ENCODE measurements at regions not wholly inside any gene's neighbourhood (a gene's known extent, or its start where the extent isn't known, plus 50 kb on each side); places are given as distances from the start of the nearest gene placed in this dataset.
"Not testable (repeated sequence)": the region's sequence is repeated elsewhere in the genome, so short reads cannot be mapped to it uniquely, and the experiment has no call there.

DNA sequence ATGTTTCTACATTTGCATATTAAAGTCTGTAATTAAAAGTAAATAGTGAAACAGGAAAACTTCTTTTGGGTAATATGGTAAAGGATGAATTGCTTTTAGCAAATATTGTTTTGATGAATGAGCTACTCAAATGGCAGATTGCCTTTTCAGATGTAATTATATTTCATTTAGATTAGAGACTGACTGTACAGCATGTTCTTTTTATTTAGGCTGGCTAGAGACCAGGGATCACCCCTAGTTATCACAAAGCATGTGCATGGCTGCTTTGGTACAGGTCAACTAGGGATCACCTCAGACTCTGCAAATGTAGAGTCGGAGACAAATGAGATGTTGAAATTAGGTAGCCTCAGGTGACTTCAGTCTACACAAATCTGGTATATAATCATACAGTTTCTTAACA is 214.9 kb upstream of the SEMA6A start:
- Mint-ChIP-seq H3K4me3 (no peak overlapping the region), H3K27ac (no peak overlapping the region), H3K9me3 (no peaks in the 10 kb centered on the region), H3K4me1 (ENCODE audit: low read depth) (no peaks in the 10 kb centered on the region), H3K36me3 (ENCODE audit: low read depth) (no peaks in the 10 kb centered on the region), H3K27me3 (ENCODE audit: low read depth) (no peaks in the 10 kb centered on the region)

DNA sequence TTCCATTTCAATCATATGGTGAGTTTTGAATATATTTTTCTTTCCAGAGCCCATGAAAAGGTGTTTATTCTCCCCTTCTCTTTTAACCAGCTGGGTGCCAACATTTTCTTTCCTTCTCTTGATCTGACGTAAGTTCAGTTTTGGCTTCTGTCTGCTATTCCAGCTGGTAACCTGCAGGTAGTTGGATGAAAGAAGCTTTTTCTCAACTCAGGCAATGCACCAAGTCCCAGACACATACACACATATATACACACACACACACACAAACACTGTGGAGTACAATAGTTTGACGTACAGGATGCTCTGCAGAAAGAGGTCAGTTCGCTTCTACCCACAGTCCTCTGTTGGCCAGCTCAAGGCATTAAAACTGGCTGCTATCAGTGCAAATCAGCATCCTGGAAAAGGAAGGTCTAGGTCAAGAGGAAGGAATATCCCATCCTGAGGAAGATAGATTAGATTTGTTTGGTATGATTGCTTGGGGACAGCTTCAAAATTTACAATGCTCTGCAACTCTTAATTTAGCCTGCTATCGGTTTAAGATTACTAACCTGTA is 214.3 kb upstream of the SEMA6A start:
- no peak overlapping the region for H3K4me3 Mint-ChIP-seq
- no peak overlapping the region for H3K27ac Mint-ChIP-seq
- no peaks in the 10 kb centered on the region for H3K4me1 Mint-ChIP-seq (ENCODE audit: low read depth)
- no peaks in the 10 kb centered on the region for H3K9me3 Mint-ChIP-seq
- no peaks in the 10 kb centered on the region for H3K27me3 Mint-ChIP-seq (ENCODE audit: low read depth)
- no peaks in the 10 kb centered on the region for H3K36me3 Mint-ChIP-seq (ENCODE audit: low read depth)

DNA sequence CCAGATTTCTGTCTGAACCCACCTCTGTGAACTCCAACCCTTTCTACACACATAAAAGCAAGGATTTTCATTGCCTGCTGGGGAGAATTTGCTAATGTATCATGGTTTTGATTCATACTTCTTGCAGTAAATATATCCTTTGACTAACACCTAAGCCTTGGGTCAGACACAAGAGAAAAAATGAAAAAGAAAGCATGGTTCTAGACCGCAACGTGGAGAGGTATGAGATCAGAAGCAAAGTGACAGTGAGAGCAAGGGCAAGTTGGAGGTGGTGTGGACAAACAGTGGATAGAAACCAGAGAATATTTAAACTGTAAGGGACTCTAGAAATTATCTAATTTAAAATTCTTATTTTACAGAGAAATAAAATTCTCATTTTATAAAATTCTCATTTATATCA is 212.9 kb upstream of the SEMA6A start:
- Mint-ChIP-seq H3K36me3 (ENCODE audit: low read depth) (no peaks in the 10 kb centered on the region), H3K4me1 (ENCODE audit: low read depth) (no peaks in the 10 kb centered on the region), H3K9me3 (peaks cover 6% of the 10 kb centered on the region), H3K4me3 (no peak overlapping the region), H3K27me3 (ENCODE audit: low read depth) (no peaks in the 10 kb centered on the region), H3K27ac (no peak overlapping the region)

DNA sequence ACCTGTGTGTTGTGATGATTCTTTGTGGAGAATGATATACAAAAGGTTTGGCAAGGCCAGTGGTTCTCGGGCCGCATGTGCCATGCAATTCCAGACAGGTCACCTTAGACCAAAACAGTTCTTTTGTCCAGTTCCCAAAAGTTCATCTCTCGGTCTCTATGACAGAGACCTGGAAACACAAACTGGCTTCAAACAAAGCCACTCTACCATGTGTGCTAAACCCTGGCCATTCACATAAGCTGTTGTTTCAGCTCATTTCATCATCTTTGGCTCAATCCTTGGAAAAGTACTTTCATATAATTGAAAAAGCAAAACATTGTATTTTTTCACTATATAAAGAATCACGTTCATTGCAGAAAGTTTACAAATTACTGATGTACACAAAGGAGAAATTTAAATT is 210.5 kb upstream of the SEMA6A start:
- Mint-ChIP-seq H3K27me3 (ENCODE audit: low read depth) (no peaks in the 10 kb centered on the region), H3K4me3 (no peak overlapping the region), H3K9me3 (peaks cover 6% of the 10 kb centered on the region), H3K27ac (no peak overlapping the region), H3K4me1 (ENCODE audit: low read depth) (no peaks in the 10 kb centered on the region), H3K36me3 (ENCODE audit: low read depth) (no peaks in the 10 kb centered on the region)

DNA sequence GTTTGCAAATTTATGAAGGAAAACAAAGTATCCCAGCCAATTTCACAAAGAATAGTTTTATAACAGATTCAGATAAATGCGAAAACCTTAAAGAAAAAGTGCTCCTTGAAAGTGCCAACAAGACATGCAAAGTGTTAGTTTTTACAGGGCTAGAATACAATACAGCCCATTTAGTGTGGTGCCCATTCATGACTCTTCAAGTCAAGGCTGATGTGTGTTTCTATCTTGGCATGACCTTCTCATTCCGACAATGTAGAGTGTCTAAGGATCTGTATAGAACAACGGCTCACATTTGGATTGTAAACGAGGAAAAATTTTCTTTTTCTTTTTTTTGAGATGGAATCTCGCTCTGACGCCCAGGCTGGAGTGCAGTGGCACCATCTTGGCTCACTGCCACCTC is 205.2 kb upstream of the SEMA6A start:
- no peak overlapping the region for H3K4me3 Mint-ChIP-seq
- no peaks in the 10 kb centered on the region for H3K4me1 Mint-ChIP-seq (ENCODE audit: low read depth)
- H3K27ac Mint-ChIP-seq, result no peak overlapping the region
- no peaks in the 10 kb centered on the region for H3K36me3 Mint-ChIP-seq (ENCODE audit: low read depth)
- no peaks in the 10 kb centered on the region for H3K27me3 Mint-ChIP-seq (ENCODE audit: low read depth)
- peaks cover 6% of the 10 kb centered on the region for H3K9me3 Mint-ChIP-seq

DNA sequence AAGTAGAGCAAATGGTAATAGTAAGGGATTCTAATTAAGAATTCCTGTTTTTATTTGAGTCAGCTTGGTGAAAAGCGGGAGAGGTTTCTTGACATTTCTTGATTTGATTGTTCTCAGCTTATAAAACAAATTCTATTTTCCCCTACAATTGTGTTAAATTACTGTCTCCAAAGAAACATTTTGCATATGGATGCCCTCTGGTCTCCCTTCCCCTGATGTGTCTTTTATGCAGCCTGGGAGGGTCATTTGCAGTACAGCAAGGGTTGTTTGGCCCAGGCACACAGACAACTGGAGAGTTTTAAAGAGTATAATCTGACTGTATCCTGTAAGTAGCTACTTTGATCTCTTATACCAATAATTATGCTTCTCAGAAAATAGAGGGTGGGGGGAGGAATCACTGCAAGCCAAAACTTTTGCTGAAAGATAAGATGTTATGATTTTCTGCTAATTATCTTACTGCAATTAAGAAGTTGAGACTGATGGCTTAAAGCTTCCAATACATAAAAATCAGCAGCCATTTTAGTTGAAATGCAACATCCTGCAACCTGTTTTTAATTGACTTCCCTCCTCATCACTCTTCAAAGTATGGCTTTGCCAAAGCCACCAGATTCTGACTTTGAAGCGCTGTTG is 204.1 kb upstream of the SEMA6A start:
- peaks cover 5% of the 10 kb centered on the region for H3K9me3 Mint-ChIP-seq
- no peak overlapping the region for H3K27ac Mint-ChIP-seq
- no peaks in the 10 kb centered on the region for H3K27me3 Mint-ChIP-seq (ENCODE audit: low read depth)
- H3K4me3 Mint-ChIP-seq, result no peak overlapping the region
- no peaks in the 10 kb centered on the region for H3K36me3 Mint-ChIP-seq (ENCODE audit: low read depth)
- no peaks in the 10 kb centered on the region for H3K4me1 Mint-ChIP-seq (ENCODE audit: low read depth)

DNA sequence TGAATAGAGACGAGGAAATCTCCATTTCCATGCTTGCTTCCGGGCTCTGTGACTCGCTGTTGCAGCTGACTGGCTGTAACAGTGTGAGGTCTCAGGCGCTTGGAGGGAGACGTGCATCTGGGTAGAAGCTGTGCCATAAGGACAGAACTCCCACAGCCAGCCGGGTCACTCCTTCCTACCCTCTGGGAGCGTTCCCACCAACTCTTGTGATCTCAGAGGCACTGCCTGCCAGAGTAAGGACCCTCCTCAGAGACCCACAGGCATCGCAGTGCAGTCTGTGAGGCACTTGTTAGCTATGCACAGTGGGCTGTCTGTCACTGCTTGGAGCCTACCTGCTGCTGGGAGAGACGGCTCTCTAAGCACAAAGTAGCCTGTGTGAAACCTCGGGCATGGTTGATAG is 203.4 kb upstream of the SEMA6A start:
- no peaks in the 10 kb centered on the region for H3K36me3 Mint-ChIP-seq (ENCODE audit: low read depth)
- H3K27ac Mint-ChIP-seq, result no peak overlapping the region
- no peaks in the 10 kb centered on the region for H3K4me1 Mint-ChIP-seq (ENCODE audit: low read depth)
- H3K4me3 Mint-ChIP-seq, result no peak overlapping the region
- no peaks in the 10 kb centered on the region for H3K27me3 Mint-ChIP-seq (ENCODE audit: low read depth)
- no peaks in the 10 kb centered on the region for H3K9me3 Mint-ChIP-seq

DNA sequence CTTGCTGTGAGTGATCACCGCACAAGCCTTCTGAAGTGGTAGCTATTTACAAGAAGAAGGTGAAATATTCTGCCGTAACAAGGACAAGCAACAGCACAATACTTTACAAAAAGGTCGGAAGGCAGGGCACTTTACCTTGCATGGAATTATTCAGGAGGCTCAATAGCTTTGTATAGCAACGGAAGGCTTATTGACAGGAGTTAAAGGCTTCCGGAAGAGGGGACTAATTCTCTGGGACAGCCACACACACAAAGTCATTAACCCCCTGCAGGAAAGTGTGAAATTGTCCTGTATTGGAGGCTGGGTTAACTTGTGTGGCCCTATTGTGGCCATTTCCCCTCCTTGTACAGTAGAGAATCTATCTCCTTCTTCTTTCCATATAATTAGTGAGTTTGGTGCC is 199.3 kb upstream of the SEMA6A start:
- Mint-ChIP-seq H3K9me3 (no peaks in the 10 kb centered on the region), H3K4me3 (no peak overlapping the region), H3K27me3 (ENCODE audit: low read depth) (no peaks in the 10 kb centered on the region), H3K4me1 (ENCODE audit: low read depth) (no peaks in the 10 kb centered on the region), H3K27ac (no peak overlapping the region), H3K36me3 (ENCODE audit: low read depth) (no peaks in the 10 kb centered on the region)

DNA sequence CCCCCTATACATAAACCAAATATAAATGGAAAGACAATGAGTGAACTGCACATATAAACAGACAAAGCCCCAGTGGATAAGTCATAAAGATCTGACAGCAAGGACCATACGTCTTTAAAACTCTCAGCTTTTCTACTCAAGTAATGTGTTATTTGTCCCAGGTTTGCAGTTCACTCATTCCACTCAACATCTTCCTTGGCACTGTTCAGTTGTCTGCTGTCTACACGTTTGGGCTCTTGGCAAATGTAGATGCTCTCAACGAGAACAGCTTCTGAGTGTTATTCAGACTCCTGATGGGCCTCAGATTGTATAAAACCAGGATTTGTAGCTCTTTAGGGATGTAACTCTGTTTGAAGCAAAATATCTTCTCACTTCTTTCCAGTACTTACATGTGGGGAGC is 198.2 kb upstream of the SEMA6A start:
- no peaks in the 10 kb centered on the region for H3K4me1 Mint-ChIP-seq (ENCODE audit: low read depth)
- H3K9me3 Mint-ChIP-seq, result no peaks in the 10 kb centered on the region
- no peaks in the 10 kb centered on the region for H3K36me3 Mint-ChIP-seq (ENCODE audit: low read depth)
- H3K4me3 Mint-ChIP-seq, result no peak overlapping the region
- no peaks in the 10 kb centered on the region for H3K27me3 Mint-ChIP-seq (ENCODE audit: low read depth)
- no peak overlapping the region for H3K27ac Mint-ChIP-seq

DNA sequence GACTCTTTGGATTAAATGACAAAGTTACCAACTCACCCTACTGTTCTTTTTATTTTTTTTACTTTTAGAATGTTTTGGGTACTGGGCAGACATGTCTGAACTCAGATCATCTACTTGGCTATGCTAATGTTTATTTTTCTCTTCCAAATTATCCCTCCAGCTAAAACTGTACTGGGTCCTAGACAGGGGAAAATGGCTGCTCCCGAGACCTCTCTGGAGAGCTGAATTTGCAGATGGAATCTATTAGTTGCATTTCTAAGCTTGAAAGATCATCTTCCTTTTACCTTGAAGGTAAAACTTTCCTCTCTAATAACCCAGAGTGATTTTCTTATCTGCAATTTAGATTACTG is 197.5 kb upstream of the SEMA6A start:
- Mint-ChIP-seq H3K36me3 (ENCODE audit: low read depth) (no peaks in the 10 kb centered on the region), H3K9me3 (no peaks in the 10 kb centered on the region), H3K4me3 (no peak overlapping the region)

DNA sequence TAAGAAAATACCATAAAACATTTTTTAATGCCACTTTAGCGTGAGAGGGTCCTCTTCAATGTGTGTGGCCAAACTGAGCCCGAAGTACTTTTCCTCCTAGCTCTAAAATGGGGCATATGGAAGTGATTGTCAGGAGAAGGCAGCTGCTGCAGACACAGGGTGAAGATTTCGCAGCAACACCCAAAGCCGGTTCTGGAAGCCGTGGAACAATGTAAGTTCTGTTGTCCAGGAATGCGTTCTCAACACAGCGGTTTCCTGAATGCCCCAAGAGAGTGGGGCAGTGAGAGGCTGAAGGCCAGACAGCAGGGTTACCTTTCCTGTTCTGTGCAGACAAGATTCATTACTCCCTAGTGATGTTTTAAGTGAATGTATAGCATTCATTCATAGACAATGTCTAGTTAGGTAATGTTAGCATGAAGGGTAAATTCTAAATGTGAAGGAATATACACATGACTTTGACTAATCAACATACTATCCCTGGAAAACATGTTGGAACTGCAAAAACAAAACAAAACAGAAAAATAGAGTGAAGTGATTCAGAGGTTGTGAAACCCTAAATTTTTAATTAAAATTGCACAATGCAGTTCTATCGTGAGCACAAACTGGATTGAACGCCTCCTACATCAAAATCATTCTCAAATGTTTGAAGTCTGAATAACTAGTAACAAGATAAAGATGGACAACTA is 197.0 kb upstream of the SEMA6A start:
- H3K4me1 Mint-ChIP-seq (ENCODE audit: low read depth), result no peaks in the 10 kb centered on the region
- H3K27ac Mint-ChIP-seq, result no peak overlapping the region
- H3K4me3 Mint-ChIP-seq, result no peak overlapping the region
- no peaks in the 10 kb centered on the region for H3K27me3 Mint-ChIP-seq (ENCODE audit: low read depth)
- no peaks in the 10 kb centered on the region for H3K36me3 Mint-ChIP-seq (ENCODE audit: low read depth)
- no peaks in the 10 kb centered on the region for H3K9me3 Mint-ChIP-seq

More for the DNA sequence above, 197.5 kb upstream of the SEMA6A start:
- H3K4me1 Mint-ChIP-seq (ENCODE audit: low read depth), result no peaks in the 10 kb centered on the region
- no peak overlapping the region for H3K27ac Mint-ChIP-seq
- no peaks in the 10 kb centered on the region for H3K27me3 Mint-ChIP-seq (ENCODE audit: low read depth)

DNA sequence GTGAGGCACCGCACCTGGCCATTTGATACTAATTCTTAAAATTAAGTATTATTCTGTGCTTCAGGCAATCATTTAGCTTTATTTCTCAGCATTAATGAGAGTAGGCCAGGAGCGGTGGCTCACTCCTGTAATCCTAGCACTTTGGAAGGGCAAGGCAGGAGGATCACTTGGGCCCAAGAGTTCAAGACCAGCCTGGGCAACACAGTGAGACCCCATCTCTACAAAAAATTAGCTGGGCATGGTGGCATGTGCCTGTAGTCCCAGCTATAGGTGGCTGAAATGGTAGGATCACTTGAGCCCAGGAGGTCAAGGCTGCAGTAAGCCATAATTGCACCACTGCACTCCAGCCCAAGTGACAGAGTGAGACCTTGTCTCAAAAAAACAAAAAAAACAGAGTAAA is 195.3 kb upstream of the SEMA6A start:
- H3K4me1 Mint-ChIP-seq (ENCODE audit: low read depth); H3K27ac Mint-ChIP-seq; H3K9me3 Mint-ChIP-seq; H3K36me3 Mint-ChIP-seq (ENCODE audit: low read depth); H3K27me3 Mint-ChIP-seq (ENCODE audit: low read depth); H3K4me3 Mint-ChIP-seq: not testable (repeated sequence)

DNA sequence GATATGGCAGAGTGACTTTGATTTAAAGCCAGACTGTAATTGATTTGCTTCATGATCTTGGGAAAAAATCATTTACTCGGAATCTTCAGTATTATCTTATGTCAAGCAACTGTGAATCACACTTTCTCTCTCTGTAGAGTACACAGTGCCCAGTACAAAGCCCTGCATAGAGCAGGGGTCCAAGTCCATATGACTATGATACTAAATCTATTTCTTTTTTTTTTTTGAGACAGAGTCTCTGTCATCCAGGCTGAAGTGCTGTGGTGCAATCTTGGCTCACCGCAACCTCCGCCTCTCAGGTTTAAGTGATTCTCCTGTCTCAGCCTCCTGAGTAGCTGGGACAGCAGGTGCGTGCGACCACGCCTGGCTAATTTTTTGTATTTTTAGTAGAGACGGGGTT is 194.8 kb upstream of the SEMA6A start:
- H3K36me3 Mint-ChIP-seq (ENCODE audit: low read depth), result no peaks in the 10 kb centered on the region
- no peak overlapping the region for H3K4me3 Mint-ChIP-seq
- H3K9me3 Mint-ChIP-seq, result no peaks in the 10 kb centered on the region
- H3K27ac Mint-ChIP-seq, result no peak overlapping the region
- H3K4me1 Mint-ChIP-seq (ENCODE audit: low read depth), result no peaks in the 10 kb centered on the region
- H3K27me3 Mint-ChIP-seq (ENCODE audit: low read depth), result no peaks in the 10 kb centered on the region

DNA sequence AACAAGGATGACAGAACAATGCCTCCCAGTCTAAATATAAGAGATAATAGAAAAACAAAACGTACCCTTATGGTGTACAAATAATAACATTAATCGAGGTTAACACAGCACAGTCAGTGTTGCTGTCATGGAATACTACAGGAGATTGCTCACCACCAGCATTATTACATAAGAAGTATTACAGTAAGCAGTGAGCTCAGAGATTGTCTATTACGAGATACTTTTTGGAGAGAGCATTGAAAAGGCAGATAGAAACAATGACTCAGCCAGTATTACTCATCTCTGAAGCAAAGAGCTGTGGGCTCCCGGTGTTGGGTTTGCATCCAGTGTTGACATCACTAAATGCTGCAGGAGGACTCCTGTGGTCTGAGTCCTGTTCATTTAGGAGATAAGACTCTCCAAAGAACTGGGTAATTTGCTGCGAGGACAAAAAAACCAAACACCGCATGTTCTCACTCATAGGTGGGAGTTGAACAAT is 191.9 kb upstream of the SEMA6A start:
- Mint-ChIP-seq H3K4me1 (ENCODE audit: low read depth) (no peaks in the 10 kb centered on the region), H3K4me3 (no peak overlapping the region), H3K9me3 (no peaks in the 10 kb centered on the region), H3K27me3 (ENCODE audit: low read depth) (no peaks in the 10 kb centered on the region), H3K27ac (no peak overlapping the region), H3K36me3 (ENCODE audit: low read depth) (no peaks in the 10 kb centered on the region)

DNA sequence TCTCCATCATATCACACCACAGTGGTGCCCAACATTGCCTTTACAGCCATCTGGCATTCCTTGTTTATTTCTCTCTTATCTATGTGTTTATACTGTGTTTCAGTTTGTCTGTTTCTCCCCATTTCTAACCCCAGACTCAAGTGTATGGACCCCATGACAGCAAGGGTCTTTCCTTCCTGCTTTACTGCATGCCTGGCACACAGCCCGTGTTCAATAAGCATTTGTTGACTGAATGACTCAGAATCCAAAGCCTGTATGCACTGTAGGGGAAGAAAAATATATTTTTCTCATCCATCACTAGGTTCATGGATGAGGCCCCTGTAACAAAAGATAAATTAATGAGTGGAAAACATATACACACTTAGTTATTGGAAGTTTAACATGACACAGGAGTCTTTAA is 190.8 kb upstream of the SEMA6A start:
- Mint-ChIP-seq H3K9me3 (no peaks in the 10 kb centered on the region), H3K27me3 (ENCODE audit: low read depth) (no peaks in the 10 kb centered on the region), H3K4me3 (no peak overlapping the region), H3K36me3 (ENCODE audit: low read depth) (no peaks in the 10 kb centered on the region), H3K4me1 (ENCODE audit: low read depth) (no peaks in the 10 kb centered on the region), H3K27ac (no peak overlapping the region)
